Suprapubic skin (tissue), 4 donors: ENCODE measurements at regions not wholly inside any gene's neighbourhood (a gene's known extent, or its start where the extent isn't known, plus 50 kb on each side); places are given as distances from the start of the nearest gene placed in this dataset.

ENCODE experiments used
- DNase-seq, 2 donors: peaks; one replicate each; pipeline ENCODE4 v3.0.0-alpha.2; 2019; ENCODE audit warnings: low spot score in 2 of 2
- H3K27ac ChIP-seq: fragments of 200-600 bp; sonication (generic); one replicate; pipeline ENCODE4 v1.5.1; 2019
- H3K27me3 ChIP-seq: fragments of 200-600 bp; sonication (generic); one replicate; pipeline ENCODE4 v1.5.1; 2019
- H3K36me3 ChIP-seq: fragments of 200-600 bp; sonication (generic); one replicate; pipeline ENCODE4 v1.5.1; 2019
- H3K4me1 ChIP-seq: fragments of 200-600 bp; sonication (generic); one replicate; pipeline ENCODE4 v1.5.1; 2019
- H3K4me3 ChIP-seq: fragments of 200-600 bp; sonication (generic); one replicate; pipeline ENCODE4 v1.5.1; 2019; ENCODE audit warnings: mild to moderate bottlenecking
- H3K9me3 ChIP-seq: fragments of 200-600 bp; sonication (generic); one replicate; pipeline ENCODE4 v1.5.1; 2019
- EP300 ChIP-seq: sonication (generic); formaldehyde crosslinking; IDR thresholded peaks from one replicate; pipeline ENCODE4 v1.6.1; 2017; ENCODE audit warnings: antibody characterized with exemption
- POLR2A ChIP-seq, 2 donors: fragments of 450-650 bp; IDR thresholded peaks; one replicate each; pipeline ENCODE4 v1.6.1; 2017; ENCODE audit warnings: antibody characterized with exemption in 2 of 2, mild to moderate bottlenecking in 2 of 2, moderate library complexity in 2 of 2
- POLR2AphosphoS5 ChIP-seq, 3 donors: sonication (generic); formaldehyde crosslinking; IDR thresholded peaks; one replicate each; pipeline ENCODE4 v1.6.1; 2017; ENCODE audit warnings: antibody characterized with exemption in 3 of 3
- WGBS: methylation state at CpG from one replicate; pipeline ENCODE4 v1.1.5; 2018; 5-methylcytosine and 5-hydroxymethylcytosine counted together
- TF ChIP-seq, protein P1 (sequence below), 2 donors: fragments of 200-600 bp in 1 of 2; fragments of 450-650 bp in 1 of 2; sonication (generic) in 1 of 2; IDR thresholded peaks; one replicate each; pipeline ENCODE4 v1.5.1; 2016 to 2019; ENCODE audit warnings: antibody characterized with exemption in 2 of 2, mild to moderate bottlenecking in 1 of 2, moderate library complexity in 1 of 2

DNA sequence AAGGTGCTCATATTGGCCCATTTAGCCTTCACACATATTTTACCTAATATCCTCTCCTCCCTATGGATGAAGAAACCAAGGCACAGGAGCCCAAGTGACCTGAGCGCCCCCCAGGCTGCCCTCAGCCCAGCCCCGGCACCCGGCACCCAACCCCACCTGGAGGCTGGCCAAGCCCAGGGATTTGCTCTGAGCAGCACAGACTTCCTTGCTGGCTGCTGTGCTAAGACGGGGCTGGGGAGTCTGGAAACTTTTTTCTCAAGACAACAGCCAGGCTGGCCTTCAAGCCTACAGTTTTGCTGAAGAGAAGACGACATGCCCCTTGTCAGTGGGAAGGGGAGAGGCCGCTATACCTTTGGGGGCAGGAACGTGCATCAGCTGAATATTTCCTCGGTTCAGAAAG, 52.7 kb upstream of the LAMA1 start:
- TF ChIP-seq EP300 (no peak), POLR2AphosphoS5 (IDR thresholded peaks at IDR 0.05) (no peak), POLR2A (IDR thresholded peaks at IDR 0.05) (no peak)
- TF ChIP-seq, protein P1, sequence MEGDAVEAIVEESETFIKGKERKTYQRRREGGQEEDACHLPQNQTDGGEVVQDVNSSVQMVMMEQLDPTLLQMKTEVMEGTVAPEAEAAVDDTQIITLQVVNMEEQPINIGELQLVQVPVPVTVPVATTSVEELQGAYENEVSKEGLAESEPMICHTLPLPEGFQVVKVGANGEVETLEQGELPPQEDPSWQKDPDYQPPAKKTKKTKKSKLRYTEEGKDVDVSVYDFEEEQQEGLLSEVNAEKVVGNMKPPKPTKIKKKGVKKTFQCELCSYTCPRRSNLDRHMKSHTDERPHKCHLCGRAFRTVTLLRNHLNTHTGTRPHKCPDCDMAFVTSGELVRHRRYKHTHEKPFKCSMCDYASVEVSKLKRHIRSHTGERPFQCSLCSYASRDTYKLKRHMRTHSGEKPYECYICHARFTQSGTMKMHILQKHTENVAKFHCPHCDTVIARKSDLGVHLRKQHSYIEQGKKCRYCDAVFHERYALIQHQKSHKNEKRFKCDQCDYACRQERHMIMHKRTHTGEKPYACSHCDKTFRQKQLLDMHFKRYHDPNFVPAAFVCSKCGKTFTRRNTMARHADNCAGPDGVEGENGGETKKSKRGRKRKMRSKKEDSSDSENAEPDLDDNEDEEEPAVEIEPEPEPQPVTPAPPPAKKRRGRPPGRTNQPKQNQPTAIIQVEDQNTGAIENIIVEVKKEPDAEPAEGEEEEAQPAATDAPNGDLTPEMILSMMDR (IDR thresholded peaks at IDR 0.05) = no peak
- H3K27me3 ChIP-seq = no peaks in the 10 kb centered on the region
- H3K9me3 ChIP-seq = no peaks in the 10 kb centered on the region
- no peak overlapping the region for H3K27ac ChIP-seq
- DNase-seq = no peak
- no peaks in the 10 kb centered on the region for H3K4me1 ChIP-seq
- no peaks in the 10 kb centered on the region for H3K36me3 ChIP-seq
- WGBS = 68% methylated on average over 8 of the region's 8 CpGs
- no peak overlapping the region for H3K4me3 ChIP-seq

DNA sequence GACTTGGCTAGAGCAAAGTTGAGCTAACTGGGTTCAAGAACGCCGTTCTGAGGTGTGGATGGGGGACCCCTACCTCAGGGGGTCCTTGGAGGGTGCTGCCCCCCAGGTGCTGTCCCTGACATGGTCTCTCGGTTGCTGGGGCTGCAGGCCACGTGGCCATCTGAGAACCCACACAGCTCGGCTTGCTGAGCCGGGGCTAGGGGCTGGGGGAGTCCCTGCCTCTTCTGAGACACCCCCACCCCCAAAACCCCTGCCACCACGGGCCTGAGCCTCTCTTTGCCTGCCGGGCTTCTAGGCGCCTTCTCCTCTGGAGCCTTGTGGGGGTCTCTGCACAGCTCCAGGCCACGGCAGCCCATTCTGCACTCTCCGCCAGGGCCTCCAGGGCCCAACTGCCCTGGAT, 52.0 kb upstream of the LAMA1 start:
- Histone ChIP-seq H3K9me3 (no peaks in the 10 kb centered on the region), H3K4me1 (no peaks in the 10 kb centered on the region), H3K36me3 (no peaks in the 10 kb centered on the region), H3K27ac (no peak overlapping the region), H3K4me3 (no peak overlapping the region), H3K27me3 (no peaks in the 10 kb centered on the region)
- TF ChIP-seq, protein P1 (IDR thresholded peaks at IDR 0.05) = no peak
- TF ChIP-seq POLR2AphosphoS5 (IDR thresholded peaks at IDR 0.05) = no peak
- no peak for TF ChIP-seq EP300
- TF ChIP-seq POLR2A (IDR thresholded peaks at IDR 0.05) = no peak
- no peak for DNase-seq
- WGBS = 90% methylated on average over 4 of the region's 11 CpGs

DNA sequence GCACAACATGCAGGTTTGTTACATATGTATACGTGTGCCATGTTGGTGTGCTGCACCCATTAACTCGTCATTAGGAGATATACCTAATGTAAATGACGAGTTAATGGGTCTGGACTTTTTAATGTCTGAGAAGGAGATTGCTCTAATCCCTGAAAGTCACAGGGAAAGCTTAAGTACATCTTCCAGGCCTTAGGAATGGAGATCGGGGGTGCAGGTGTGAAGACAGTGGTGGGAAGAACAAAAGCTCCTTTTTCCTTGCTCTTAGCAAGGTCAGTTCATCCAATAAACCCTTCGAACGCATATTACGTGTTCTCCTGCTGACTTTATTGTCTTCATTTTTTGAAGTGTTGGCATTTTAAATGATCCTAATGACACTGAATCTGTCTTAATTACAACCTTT, 50.8 kb upstream of the LAMA1 start:
- no peak overlapping the region for H3K27ac ChIP-seq
- H3K9me3 ChIP-seq = no peaks in the 10 kb centered on the region
- H3K27me3 ChIP-seq = no peaks in the 10 kb centered on the region
- no peaks in the 10 kb centered on the region for H3K4me1 ChIP-seq
- no peak for DNase-seq
- TF ChIP-seq EP300 (no peak), POLR2AphosphoS5 (IDR thresholded peaks at IDR 0.05) (no peak), POLR2A (IDR thresholded peaks at IDR 0.05) (no peak)
- TF ChIP-seq, protein P1 (IDR thresholded peaks at IDR 0.05) = no peak
- WGBS = 85% methylated on average over 7 of the region's 7 CpGs
- H3K4me3 ChIP-seq = no peak overlapping the region
- H3K36me3 ChIP-seq = no peaks in the 10 kb centered on the region
